K562 (cell line): ENCODE measurements at regions not wholly inside any gene's neighbourhood (a gene's known extent, or its start where the extent isn't known, plus 50 kb on each side); places are given as distances from the start of the nearest gene placed in this dataset.

Experiments used
- ATAC-seq: fragments of 200-7000 bp; cut with Tn5 transposase; 3 replicates; pipeline ENCODE4 v1.9.1; 2020; ENCODE audit warnings: moderate library complexity
- BruUV-seq: library from RNA; stranded (reverse); fragments of 400-500 nt; replicated peaks from 2 replicates; lab custom pipeline; 2021; lab: Mats Ljungman, UMichigan
- CTCF ChIA-PET: fragments of 300-600 bp; formaldehyde crosslinking; extraction: SDS; loops from one replicate; lab custom pipeline; 2021; ENCODE audit warnings: low intra/inter-chr PET ratio; lab: Yijun Ruan, JAX
- POLR2A ChIA-PET: fragments of 300-600, 350-650 bp; sonication (Branson Sonifier 250); formaldehyde crosslinking; extraction: SDS; loops from one replicate; lab custom pipeline; 2021; ENCODE audit warnings: antibody characterized with exemption, inconsistent platforms; lab: Yijun Ruan, JAX
- DNase-seq, 4 experiments: peaks; one replicate each; pipeline versions ENCODE4 v3.0.0 to v3.0.0-alpha.2; 2011 to 2018; ENCODE audit warnings: low spot score in 3 of 4, mixed read lengths in 3 of 4; ENCODE audit errors: extremely low read depth in 1 of 4
- FAIRE-seq: peaks from 2 replicates; lab custom pipeline; 2011; peaks lifted over from hg19 to GRCh38; lab: Jason Lieb, UNC
- H2AFZ ChIP-seq: 2 replicates; pipeline ENCODE4 v1.6.0; 2011; ENCODE audit warnings: low read depth, low read length, control low read depth, inconsistent platforms
- H3K27ac ChIP-seq: fragments of 200-600 bp; 3 replicates; pipeline ENCODE4 v1.8.0; 2011; ENCODE audit warnings: low read depth, mild to moderate bottlenecking, control low read depth, inconsistent platforms, low read length, moderate library complexity, mixed read lengths; ENCODE audit errors: extremely low read depth
- H3K27me3 ChIP-seq, 2 experiments: fragments of 300-600 bp in 1 of 2; 2 replicates in 1 of 2; 3 replicates in 1 of 2; pipeline versions ENCODE4 v1.6.0 to v1.8.0; 2011; ENCODE audit warnings: inconsistent platforms in 2 of 2, low read length in 2 of 2, mild to moderate bottlenecking in 1 of 2, mixed read lengths in 1 of 2, moderate library complexity in 1 of 2; ENCODE audit not compliant: control insufficient read depth in 2 of 2, insufficient read depth in 2 of 2
- H3K36me3 ChIP-seq: fragments of 300-600 bp; 3 replicates; pipeline ENCODE4 v1.8.0; 2011; ENCODE audit warnings: mild to moderate bottlenecking, low read length, inconsistent platforms; ENCODE audit not compliant: control insufficient read depth, insufficient read depth
- H3K4me1 ChIP-seq, 2 experiments: fragments of 200-600 bp in 1 of 2; replicated peaks in 1 of 2; 2 replicates in 1 of 2; 3 replicates in 1 of 2; pipeline versions ENCODE4 v1.5.1 to v1.8.0; 2011; ENCODE audit warnings: inconsistent platforms in 2 of 2, low read length in 2 of 2, mild to moderate bottlenecking in 1 of 2, mixed read lengths in 1 of 2, moderate library complexity in 1 of 2; ENCODE audit not compliant: control insufficient read depth in 2 of 2, insufficient read depth in 2 of 2
- H3K4me2 ChIP-seq: 2 replicates; pipeline ENCODE4 v1.6.1; 2011; ENCODE audit warnings: low read length, control low read depth, inconsistent platforms, mixed read lengths; ENCODE audit not compliant: insufficient read depth
- H3K4me3 ChIP-seq: fragments of 200-600 bp; sonication (generic), shearing (Covaris generic); 2 replicates; pipeline ENCODE4 v1.5.1; 2016; ENCODE audit warnings: control low read depth, inconsistent platforms
- H3K79me2 ChIP-seq: fragments of 200-600 bp; 3 replicates; pipeline ENCODE4 v1.8.0; 2011; ENCODE audit warnings: low read length, inconsistent platforms; ENCODE audit not compliant: control insufficient read depth, insufficient read depth
- H3K9ac ChIP-seq, 2 experiments: 2 replicates each; pipeline versions ENCODE4 v1.6.0 to v1.6.1; 2011; ENCODE audit warnings: low read depth in 2 of 2, low read length in 2 of 2, control low read depth in 1 of 2, inconsistent platforms in 1 of 2, mild to moderate bottlenecking in 1 of 2, mixed read lengths in 1 of 2; ENCODE audit not compliant: insufficient read depth in 1 of 2
- H3K9me1 ChIP-seq: one replicate; pipeline ENCODE4 v1.6.0; 2011; ENCODE audit warnings: inconsistent platforms, mild to moderate bottlenecking, low read length, moderate library complexity; ENCODE audit not compliant: control insufficient read depth, insufficient read depth
- H3K9me3 ChIP-seq: replicated peaks from 2 replicates; pipeline ENCODE4 v1.5.1; 2011; ENCODE audit warnings: low read depth, low read length, inconsistent platforms; ENCODE audit not compliant: control insufficient read depth, insufficient read depth
- H4K20me1 ChIP-seq: replicated peaks from 2 replicates; pipeline ENCODE4 v1.6.1; 2011; ENCODE audit warnings: low read length, inconsistent platforms, mixed read lengths; ENCODE audit not compliant: control insufficient read depth, insufficient read depth
- CHD1 ChIP-seq: fragments of 200-600 bp; sonication (generic); IDR thresholded peaks from one replicate; pipeline ENCODE4 v1.6.1; 2012; ENCODE audit warnings: mild to moderate bottlenecking, moderate library complexity, low read length, inconsistent platforms
- DNMT1 ChIP-seq: fragments of 450-650 bp; IDR thresholded peaks from 2 replicates; pipeline ENCODE4 v1.6.1; 2016; ENCODE audit warnings: antibody characterized with exemption, mild to moderate bottlenecking
- FOXJ2 ChIP-seq: fragments of 200-800 bp; sonication (Bioruptor generic); IDR thresholded peaks from 2 replicates; pipeline ENCODE4 v1.6.1; 2016; ENCODE audit warnings: missing genetic modification characterization, missing compliant biosample characterization
- HMG20B ChIP-seq: fragments of 250-450 bp; sonication (Bioruptor Pico); IDR thresholded peaks from 2 replicates; pipeline ENCODE4 v1.5.0; 2021; ENCODE audit warnings: mild to moderate bottlenecking
- KLF1 ChIP-seq: fragments of 450-650 bp; IDR thresholded peaks from 2 replicates; pipeline ENCODE4 v1.6.1; 2016; ENCODE audit warnings: missing genetic modification characterization, missing compliant biosample characterization
- WGBS: fragments of 100-300 bp; shearing (Covaris generic); methylation state at CpG from one replicate; pipeline ENCODE4 v1.1.6; 2016; ENCODE audit warnings: low coverage, mixed read lengths; ENCODE audit not compliant: insufficient coverage; ENCODE audit errors: missing lambda C conversion rate; 5-methylcytosine and 5-hydroxymethylcytosine counted together
- in situ Hi-C: fragments of 300-500 bp; cut with MboI; formaldehyde crosslinking; loops from 4 replicates; pipeline ENCODE4 v1.15.0; 2018; ENCODE audit warnings: inconsistent platforms, mixed read lengths
- intact Hi-C: fragments of 100-400 bp; cut with micrococcal nuclease; formaldehyde crosslinking; loops from 2 replicates; pipeline ENCODE4 v1.14.2; 2022
- TF ChIP-seq, protein P1 (sequence below), 2 experiments: fragments of 200-800 bp in 1 of 2; sonication (Bioruptor generic) in 1 of 2; sonication (generic) in 1 of 2; formaldehyde crosslinking in 1 of 2; IDR thresholded peaks in 1 of 2; conservative IDR thresholded peaks in 1 of 2; 2 replicates each; pipeline versions ENCODE4 v1.5.0 to v1.6.1; 2016 to 2020; ENCODE audit warnings: missing compliant biosample characterization in 1 of 2, missing genetic modification characterization in 1 of 2, missing genetic modification reagents in 1 of 2

DNA sequence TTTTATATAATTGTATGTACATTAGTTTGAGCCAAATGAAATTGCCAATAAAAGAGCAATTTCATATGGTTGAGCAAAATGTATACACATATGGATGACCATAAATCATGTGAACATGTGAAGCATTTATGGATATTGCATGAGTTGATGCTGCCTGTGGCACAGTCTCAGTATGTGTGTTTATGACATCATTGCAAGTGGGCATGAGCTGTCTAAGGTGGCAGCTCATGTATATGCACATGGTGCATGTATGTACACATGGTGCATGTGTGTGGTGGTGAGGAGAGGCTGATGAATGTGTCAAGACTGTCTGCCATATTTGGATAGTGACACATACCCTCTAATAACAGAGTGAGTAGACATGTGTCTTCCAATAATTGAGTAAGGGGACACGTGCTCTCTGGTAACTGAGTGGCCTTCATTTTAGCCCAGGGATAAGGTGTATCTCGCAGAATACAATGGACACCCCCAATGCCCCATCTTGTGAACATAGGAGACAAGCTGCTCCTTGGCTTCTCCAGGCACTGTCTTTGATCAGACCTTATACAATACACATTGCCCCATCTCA, 208.8 kb downstream of the DHX35 start:
- ATAC-seq (no peak), DNase-seq (no peak), FAIRE-seq (no peak)
- no peaks in the 10 kb centered on the region for H3K36me3 ChIP-seq
- no peaks in the 10 kb centered on the region for H3K9me3 ChIP-seq
- POLR2A ChIA-PET, result interaction anchor here (0.7 to 1.0 kb wide), 2 partner anchors 19 to 23 kb away, joined by 3 read pairs; no protein-coding TSS in a partner anchor
- no peak overlapping the region for H3K27ac ChIP-seq
- H3K4me2 ChIP-seq, result no peak overlapping the region
- no peaks in the 10 kb centered on the region for H3K27me3 ChIP-seq
- 0% methylated on average over 2 of the region's 2 CpGs for WGBS
- H2AFZ ChIP-seq, result no peak overlapping the region
- H4K20me1 ChIP-seq, result no peaks in the 10 kb centered on the region; the same call in 1 of the 2 replicates
- no peaks in the 10 kb centered on the region for H3K79me2 ChIP-seq
- H3K9me1 ChIP-seq, result no peaks in the 10 kb centered on the region
- no peak for TF ChIP-seq HMG20B (CRISPR knock-in tag)
- no TSS peak for BruUV-seq
- intact Hi-C loops (no loop called here), in situ Hi-C loops (no loop called here)
- CTCF ChIA-PET, result no interaction called here
- no peaks in the 10 kb centered on the region for H3K4me1 ChIP-seq
- no peak overlapping the region for H3K9ac ChIP-seq
- no peak overlapping the region for H3K4me3 ChIP-seq

DNA sequence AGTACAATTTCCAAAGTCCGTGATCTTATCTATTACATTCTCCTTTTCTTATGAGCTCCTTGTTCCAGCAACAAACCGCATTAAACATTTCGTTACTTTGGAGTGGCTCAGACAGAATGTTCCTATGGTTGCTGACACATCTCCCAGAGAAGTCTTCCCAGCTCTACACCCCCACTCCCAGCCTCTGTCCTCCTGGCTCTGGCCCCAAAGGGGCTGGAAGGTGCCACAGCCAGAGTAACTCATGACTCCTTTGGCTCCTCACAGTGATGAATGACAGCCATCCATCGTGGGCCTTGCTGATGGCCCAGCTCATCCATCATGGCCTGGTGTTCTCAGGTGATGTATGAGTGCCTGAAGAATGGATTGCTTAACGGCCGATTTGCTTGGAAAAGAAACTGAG, 203.0 kb downstream of the DHX35 start:
- TF ChIP-seq DNMT1, result no peak
- TF ChIP-seq, protein P1, sequence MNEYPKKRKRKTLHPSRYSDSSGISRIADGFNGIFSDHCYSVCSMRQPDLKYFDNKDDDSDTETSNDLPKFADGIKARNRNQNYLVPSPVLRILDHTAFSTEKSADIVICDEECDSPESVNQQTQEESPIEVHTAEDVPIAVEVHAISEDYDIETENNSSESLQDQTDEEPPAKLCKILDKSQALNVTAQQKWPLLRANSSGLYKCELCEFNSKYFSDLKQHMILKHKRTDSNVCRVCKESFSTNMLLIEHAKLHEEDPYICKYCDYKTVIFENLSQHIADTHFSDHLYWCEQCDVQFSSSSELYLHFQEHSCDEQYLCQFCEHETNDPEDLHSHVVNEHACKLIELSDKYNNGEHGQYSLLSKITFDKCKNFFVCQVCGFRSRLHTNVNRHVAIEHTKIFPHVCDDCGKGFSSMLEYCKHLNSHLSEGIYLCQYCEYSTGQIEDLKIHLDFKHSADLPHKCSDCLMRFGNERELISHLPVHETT (CRISPR knock-in tag; conservative IDR thresholded peaks at IDR 0.05 in 1 of 2, IDR thresholded peaks at IDR 0.05 in 1 of 2), result no peak
- no peak for TF ChIP-seq KLF1 (tag)
- TF ChIP-seq FOXJ2 (tag), result no peak
- no peak for TF ChIP-seq CHD1
- ChIA-PET CTCF (no interaction called here), POLR2A (interaction anchor here (0.6 to 1.9 kb wide), 3 partner anchors 9 to 534 kb away, joined by 3 to 4 read pairs (median 3); no protein-coding TSS in a partner anchor)
- Histone ChIP-seq H3K4me2 (no peak overlapping the region), H3K27ac (no peak overlapping the region), H3K4me1 (no peaks in the 10 kb centered on the region), H3K4me3 (no peak overlapping the region), H2AFZ (no peak overlapping the region), H3K36me3 (no peaks in the 10 kb centered on the region), H3K9me3 (no peaks in the 10 kb centered on the region), H3K79me2 (no peaks in the 10 kb centered on the region), H3K9ac (no peak overlapping the region), H4K20me1 (no peaks in the 10 kb centered on the region), H3K9me1 (no peaks in the 10 kb centered on the region), H3K27me3 (no peaks in the 10 kb centered on the region)
- DNase-seq (no peak), ATAC-seq (no peak), FAIRE-seq (no peak)
- in situ Hi-C loops, result no loop called here
- intact Hi-C loops, result no loop called here
- BruUV-seq, result no TSS peak
- 1% methylated on average over 6 of the region's 6 CpGs for WGBS
